HG02588 (cell line): ENCODE measurements at regions not wholly inside any gene's neighbourhood (a gene's known extent, or its start where the extent isn't known, plus 50 kb on each side); places are given as distances from the start of the nearest gene placed in this dataset.
"Not testable (repeated sequence)": the region's sequence is repeated elsewhere in the genome, so short reads cannot be mapped to it uniquely, and the experiment has no call there.

ENCODE experiments used
- ATAC-seq: cut with Tn5 transposase; IDR thresholded peaks from one replicate; pipeline ENCODE4 v1.9.1; 2021; ENCODE audit warnings: mild to moderate bottlenecking, moderate library complexity; ENCODE audit not compliant: unreplicated experiment

- ATAC-seq: no peak
These were observed 540.3 kb downstream of the HINT1 start for GRCh38 chr5:130624805-130625204.

DNA sequence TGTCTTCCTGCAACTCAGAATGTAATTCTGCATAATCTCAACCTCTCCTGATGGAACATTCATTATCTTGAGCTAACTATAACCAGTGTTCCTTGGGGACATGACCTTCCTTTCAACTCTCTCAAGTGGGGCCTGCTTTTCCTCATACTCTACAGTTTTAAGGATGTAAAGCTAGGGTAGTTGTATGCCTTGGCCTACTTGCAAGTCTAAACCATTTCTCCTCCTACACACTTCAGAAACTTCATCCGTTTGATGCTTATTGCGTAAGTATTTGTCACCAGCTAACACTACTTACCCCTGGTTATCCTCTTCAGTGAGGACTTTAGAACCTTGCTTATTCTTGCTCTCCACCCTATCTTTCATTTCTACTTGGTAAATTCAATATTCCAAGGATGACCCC, 548.9 kb downstream of the HINT1 start:
- ATAC-seq: no peak

GRCh38 chr5:130605234-130605633, 559.8 kb downstream of the HINT1 start:
- no peak for ATAC-seq

GRCh38 chr5:130596647-130597046, 568.4 kb downstream of the HINT1 start:
- not testable (repeated sequence) for ATAC-seq

DNA sequence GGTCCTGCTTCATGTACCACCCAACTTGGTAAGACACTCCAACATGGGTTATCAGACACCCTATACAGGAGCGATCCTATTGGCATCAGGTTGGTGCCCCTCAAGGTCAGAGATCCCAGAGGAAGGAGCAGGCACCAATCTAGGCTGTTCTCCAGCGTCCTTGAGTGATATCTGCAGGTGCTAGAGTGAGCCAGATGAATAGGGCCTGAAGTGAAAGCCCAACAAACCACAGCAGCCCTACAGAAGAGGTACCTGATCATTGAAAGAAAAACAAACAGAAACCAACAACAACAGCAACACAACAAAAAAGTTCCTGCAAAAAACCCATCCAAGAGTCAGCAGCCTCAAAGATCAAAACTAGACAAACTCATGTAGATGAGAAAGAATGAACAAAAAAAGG, 584.8 kb downstream of the HINT1 start:
- no peak for ATAC-seq

GRCh38 chr5:130578354-130578753, 586.7 kb downstream of the HINT1 start:
- no peak for ATAC-seq

DNA sequence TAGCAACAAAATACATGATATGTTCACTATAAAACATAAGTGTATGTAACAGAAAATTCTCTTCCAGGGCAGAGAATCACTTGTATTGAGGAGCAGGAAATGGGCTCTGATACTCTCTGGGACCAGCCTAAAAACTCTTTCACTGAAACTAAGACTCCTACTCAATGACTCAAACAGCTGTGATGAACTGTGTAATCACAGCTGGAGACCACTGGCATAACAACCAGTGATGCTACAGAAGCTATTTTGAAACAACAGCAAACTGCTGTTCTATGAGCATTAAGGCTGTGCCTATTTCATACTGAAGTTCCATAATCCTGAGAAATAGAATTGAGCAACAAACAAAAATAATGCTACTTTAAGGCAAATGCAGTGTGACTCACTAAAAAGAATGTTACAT, 594.0 kb downstream of the HINT1 start:
- no peak for ATAC-seq

GRCh38 chr5:130568791-130569190, 596.3 kb downstream of the HINT1 start:
- ATAC-seq: no peak

DNA sequence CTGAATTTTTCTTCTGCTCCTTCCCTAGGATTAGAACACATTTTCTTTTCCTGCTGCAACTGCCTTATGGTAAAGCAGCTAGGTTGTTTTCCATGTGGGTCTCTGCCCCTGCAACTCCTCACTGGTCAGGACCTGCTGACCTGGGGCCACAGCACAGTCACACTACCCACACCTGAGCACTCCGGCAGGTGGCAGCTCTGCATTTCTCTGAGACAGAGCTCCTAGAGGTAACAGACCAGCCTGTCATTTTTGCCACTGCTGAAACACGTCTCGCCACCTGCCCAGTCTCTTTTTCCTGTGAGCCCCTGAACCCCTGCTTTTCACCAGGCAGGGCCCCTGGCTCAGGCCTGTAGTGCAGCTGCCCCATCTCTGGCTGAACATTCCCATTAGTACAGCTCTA, 609.6 kb downstream of the HINT1 start:
- no peak for ATAC-seq

DNA sequence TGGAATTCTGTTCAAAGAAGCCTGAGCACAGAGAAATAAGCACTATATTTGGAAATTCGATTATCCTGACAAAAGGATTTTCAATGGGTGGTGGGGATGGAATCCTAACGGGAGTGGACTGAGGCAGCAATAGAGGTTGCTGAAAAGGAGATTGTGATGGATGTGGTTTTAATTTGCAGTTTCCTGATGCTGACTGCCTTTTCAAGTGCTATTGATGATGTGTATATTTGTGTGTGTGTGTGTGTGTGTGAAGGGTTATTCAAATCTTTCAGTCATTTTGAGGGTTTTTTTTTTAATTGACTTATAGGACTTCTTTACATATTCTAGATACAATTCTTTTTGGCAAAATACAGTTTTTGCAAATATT, 614.5 kb downstream of the HINT1 start:
- ATAC-seq: no peak

DNA sequence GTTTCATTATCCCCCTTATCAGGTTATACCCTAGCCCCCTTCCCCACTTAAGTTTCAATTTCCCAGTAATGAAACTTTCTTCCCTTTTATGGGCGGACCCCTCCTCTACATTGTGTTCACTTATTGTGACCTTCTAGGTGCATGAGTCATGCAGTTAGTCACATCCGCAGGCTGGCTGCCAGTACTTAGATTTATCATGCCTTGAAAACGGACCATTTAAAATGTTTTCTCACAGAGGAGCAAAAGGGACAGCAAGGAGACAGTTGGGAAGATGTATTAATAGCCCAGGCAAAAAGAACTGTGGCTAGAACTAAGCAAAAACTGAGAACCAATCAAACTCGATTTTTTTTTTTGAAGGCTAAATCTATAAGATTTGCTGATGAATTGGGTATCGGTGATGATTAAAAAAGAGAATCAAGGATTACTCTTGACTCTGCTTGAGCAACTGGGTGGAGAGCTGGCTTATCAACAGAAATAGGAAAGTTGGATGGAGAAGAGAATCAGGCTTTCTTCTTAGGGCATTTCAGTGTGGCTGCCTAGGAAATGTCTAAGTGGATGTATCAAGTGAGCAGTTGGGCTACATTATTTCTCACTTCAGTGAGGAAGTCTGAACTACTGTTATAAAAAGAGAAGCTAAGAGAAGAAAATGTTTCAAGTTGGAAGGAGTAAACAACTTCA, 615.0 kb downstream of the HINT1 start:
- ATAC-seq: no peak

- ATAC-seq: no peak
These were observed 618.8 kb downstream of the HINT1 start for GRCh38 chr5:130546211-130546610.

GRCh38 chr5:130545291-130545690, 619.8 kb downstream of the HINT1 start:
- ATAC-seq: no peak

DNA sequence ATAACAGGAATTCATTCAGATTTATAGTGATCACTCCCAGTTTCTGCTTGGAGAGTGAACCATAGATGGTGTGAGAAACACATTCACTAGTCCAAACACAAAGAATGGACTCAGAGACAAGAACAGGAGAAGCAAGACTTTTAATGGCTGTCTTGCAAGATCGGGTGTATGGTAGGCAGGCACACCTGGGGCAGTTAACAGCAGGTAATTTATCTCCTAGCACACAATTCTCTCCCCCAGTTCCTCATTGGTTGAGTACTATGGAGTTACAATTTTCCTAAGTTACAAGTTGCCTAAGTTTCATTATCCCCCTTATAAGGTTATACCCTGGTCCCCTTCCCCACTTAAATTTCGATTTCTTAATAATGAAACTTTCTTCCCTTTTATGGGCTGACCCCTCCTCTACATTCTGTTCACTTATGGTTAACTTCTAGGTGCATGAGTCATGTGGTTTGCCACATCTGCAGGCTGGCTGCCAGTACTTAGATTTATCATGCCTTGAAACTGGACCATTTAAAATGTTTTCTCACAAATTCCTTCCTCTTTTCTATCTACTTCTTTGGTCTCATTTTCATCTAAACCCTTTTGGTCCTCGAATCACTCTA, 623.3 kb downstream of the HINT1 start:
- ATAC-seq: no peak

- no peak for ATAC-seq
These were observed 628.4 kb downstream of the HINT1 start for GRCh38 chr5:130536691-130537090.

DNA sequence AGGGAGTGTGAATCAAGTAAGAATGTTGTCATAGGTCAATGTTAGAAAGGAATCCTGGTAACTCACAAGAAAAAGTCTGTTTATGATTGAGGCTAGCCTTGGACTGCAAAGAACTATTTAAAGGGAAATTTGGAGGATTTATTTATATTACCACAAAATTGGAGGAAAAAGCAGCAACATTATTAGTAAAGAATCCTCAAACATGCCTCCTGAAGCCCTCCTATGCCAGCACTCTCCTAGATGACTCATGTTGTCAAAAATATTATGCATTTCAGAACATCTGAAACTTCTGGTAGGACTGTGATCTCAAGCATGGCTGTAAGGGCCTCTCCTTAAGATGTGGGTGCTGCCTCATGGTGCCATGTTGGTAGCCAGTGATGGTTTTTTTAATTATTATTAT, 628.5 kb downstream of the CHSY3 start:
- ATAC-seq: no peak

DNA sequence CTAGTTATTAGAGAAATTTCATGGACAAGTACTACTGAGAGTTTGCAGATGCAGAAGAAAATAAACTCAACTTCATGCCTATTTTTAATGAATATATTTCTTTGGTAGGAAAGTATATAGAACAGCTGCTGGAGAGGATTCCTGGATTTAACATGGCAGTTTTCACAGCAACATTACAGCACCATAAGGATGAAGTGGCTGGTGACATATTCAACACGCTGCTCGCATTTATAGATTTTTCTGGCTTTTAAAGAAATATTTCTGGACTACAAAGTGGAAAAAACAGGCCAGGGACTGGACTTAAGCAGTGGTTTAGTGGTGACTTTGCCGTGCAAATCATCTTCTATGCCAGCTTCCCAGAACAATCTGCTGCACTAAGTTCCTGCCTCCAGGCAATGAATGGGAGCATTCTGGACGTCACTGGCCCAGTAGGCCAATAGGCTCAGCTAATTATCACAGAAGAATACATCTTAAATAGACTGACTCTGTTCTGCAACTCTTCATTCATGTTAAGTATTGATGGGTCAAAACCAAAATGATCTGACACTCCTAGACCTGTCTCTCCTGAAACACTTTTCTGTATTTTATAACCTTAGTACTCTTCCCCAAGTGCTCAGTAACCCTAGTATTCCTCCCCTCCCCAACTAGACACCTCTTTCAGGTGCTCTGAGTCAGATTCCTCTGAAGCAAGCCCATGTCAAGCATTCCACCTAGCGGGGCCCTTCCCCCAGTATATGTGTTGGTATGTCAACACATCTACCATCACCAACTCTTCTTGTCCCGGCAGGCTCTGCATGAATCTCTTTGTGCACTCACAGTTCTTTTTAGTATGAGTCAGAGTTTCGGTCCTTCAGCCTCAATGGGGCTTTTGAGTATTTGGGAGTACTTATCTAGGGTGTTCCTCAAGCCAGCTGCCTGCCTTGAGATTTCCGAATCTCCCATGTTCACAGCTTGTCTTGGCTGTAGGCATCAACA, 625.5 kb downstream of the CHSY3 start:
- ATAC-seq: no peak

DNA sequence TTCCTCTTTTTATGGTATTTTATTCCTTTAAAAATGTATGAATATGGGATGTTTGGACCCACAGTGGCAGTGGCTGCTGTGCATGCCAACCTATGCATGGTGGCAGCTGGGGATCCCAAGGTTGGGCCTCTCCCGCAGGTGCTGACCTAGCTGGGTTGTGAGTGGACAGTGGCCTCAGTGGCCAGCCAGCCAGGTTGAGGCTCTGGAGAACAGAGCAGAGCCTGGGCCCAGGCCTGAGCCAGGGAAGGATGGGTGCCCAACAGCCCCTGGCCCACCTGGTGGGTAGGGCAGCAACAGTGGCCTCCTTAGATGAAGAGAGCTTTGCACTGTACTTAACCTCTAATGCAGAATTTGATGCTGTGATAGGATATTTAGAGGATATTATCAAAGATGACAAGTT, 624.8 kb downstream of the CHSY3 start:
- ATAC-seq: no peak

DNA sequence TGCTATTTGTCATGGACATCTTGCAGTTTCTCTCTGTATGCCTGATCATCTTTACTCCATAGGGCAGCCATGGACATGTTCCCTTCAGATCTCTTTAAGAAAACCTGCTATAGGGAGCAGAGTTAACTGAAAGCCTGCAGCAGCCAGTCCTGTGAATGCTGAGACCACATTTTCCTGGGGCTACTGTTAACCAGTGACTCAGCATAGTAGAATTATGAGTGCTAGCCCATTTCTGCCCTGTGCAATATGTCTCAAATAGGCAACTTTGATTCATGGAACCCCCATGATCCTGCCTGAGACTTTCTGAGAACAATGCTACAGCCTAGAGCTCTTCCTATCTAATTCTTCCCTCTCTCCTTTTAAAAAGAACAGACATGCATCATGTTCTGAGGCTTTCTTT, 624.2 kb downstream of the CHSY3 start:
- no peak for ATAC-seq

- ATAC-seq: no peak
These were observed 622.4 kb downstream of the CHSY3 start for GRCh38 chr5:130526708-130527107.

DNA sequence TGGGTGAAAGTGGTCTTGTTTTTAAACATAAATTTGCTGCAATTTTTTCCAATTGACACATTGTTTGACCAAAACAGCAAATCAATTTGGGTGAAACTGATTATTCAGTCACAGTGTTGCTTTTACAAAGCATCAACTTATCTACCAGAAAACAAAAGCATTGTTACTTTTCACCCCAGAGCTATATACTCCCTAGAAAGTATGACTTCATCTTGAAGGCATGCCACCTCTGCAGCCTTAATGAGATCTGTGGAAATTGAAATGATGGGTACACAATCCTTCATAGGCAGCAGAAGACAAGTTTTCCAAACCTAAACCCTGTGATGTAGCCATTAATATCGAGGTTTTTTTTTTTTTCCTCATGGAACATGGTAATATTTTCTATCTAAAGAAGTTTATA, 615.9 kb downstream of the CHSY3 start:
- no peak for ATAC-seq
